Panc1 (cell line): ENCODE measurements at regions not wholly inside any gene's neighbourhood (a gene's known extent, or its start where the extent isn't known, plus 50 kb on each side); places are given as distances from the start of the nearest gene placed in this dataset.

Experiments used
- ATAC-seq: fragments of 200-7000 bp; cut with Tn5 transposase; 2 replicates; pipeline ENCODE4 v1.9.1; 2020; ENCODE audit warnings: mild to moderate bottlenecking, moderate library complexity
- BruUV-seq: library from RNA; stranded (reverse); fragments of 400-500 nt; replicated peaks from 2 replicates; lab custom pipeline; 2021; lab: Mats Ljungman, UMichigan
- CTCF ChIA-PET: fragments of 300-600 bp; sonication (Branson Sonifier 250); formaldehyde crosslinking; loops from one replicate; lab custom pipeline; 2022; ENCODE audit warnings: antibody characterized with exemption; lab: Charles Lee
- POLR2A ChIA-PET: fragments of 300-600 bp; sonication (Branson Sonifier 250); formaldehyde crosslinking; loops from one replicate; lab custom pipeline; 2022; ENCODE audit warnings: antibody characterized with exemption; lab: Charles Lee
- DNase-seq: peaks from one replicate; pipeline ENCODE4 v3.0.0-alpha.2; 2010; ENCODE audit warnings: low read depth, low spot score
- H3K27ac ChIP-seq: 2 replicates; pipeline ENCODE4 v1.5.1; 2011; ENCODE audit warnings: mild to moderate bottlenecking, low read length, inconsistent platforms
- H3K27me3 ChIP-seq: fragments of 200-500 bp; sonication (Bioruptor generic); 2 replicates; pipeline ENCODE4 v1.6.0; 2014; ENCODE audit warnings: low read length, inconsistent platforms; ENCODE audit not compliant: control insufficient read depth, insufficient read depth
- H3K36me3 ChIP-seq: fragments of 200-500 bp; sonication (Bioruptor generic); 2 replicates; pipeline ENCODE4 v1.5.1; 2014; ENCODE audit warnings: inconsistent platforms, mild to moderate bottlenecking, low read length, moderate library complexity; ENCODE audit not compliant: control insufficient read depth, insufficient read depth
- H3K4me1 ChIP-seq: 2 replicates; pipeline ENCODE4 v1.5.1; 2011; ENCODE audit warnings: inconsistent platforms, mild to moderate bottlenecking, low read length, moderate library complexity; ENCODE audit not compliant: control insufficient read depth, insufficient read depth
- H3K4me3 ChIP-seq, 2 experiments: 2 replicates each; pipeline ENCODE4 v1.5.1; 2011 to 2012; ENCODE audit warnings: low read depth in 2 of 2, low read length in 2 of 2, mild to moderate bottlenecking in 2 of 2, inconsistent platforms in 1 of 2, moderate library complexity in 1 of 2
- H3K9me3 ChIP-seq: fragments of 200-500 bp; sonication (Bioruptor generic); 2 replicates; pipeline ENCODE4 v1.5.1; 2014; ENCODE audit warnings: low read depth, mild to moderate bottlenecking, inconsistent platforms, low read length, moderate library complexity; ENCODE audit not compliant: control insufficient read depth, insufficient read depth
- CTCF ChIP-seq: fragments of 450-650 bp; IDR thresholded peaks from 2 replicates; pipeline ENCODE4 v1.5.1; 2017; ENCODE audit warnings: mild to moderate bottlenecking
- POLR2AphosphoS5 ChIP-seq: IDR thresholded peaks from 2 replicates; pipeline ENCODE4 v1.6.1; 2012; ENCODE audit warnings: mild to moderate bottlenecking, low read depth, low read length, moderate library complexity
- REST ChIP-seq, 2 experiments: IDR thresholded peaks; 2 replicates each; pipeline ENCODE4 v1.6.1; 2011 to 2012; ENCODE audit warnings: low read depth in 2 of 2, control low read depth in 1 of 2, low read length in 1 of 2, mild to moderate bottlenecking in 1 of 2, moderate library complexity in 1 of 2; ENCODE audit not compliant: insufficient read depth in 1 of 2
- SIN3A ChIP-seq: IDR thresholded peaks from 2 replicates; pipeline ENCODE4 v1.6.1; 2012; ENCODE audit warnings: low read depth, mild to moderate bottlenecking, low read length, moderate library complexity, borderline replicate concordance; ENCODE audit not compliant: insufficient read depth
- TCF7L2 ChIP-seq: IDR thresholded peaks from 2 replicates; pipeline ENCODE4 v1.6.1; 2011; ENCODE audit warnings: mild to moderate bottlenecking, low read depth, low read length, inconsistent platforms
- in situ Hi-C: cut with HindIII; loops from 2 replicates; pipeline ENCODE4 v1.10.0; 2016; ENCODE audit warnings: low sequenced_read_pairs, low pct_unique_long_range_greater_than_20kb
- intact Hi-C: fragments of 100-400 bp; cut with micrococcal nuclease; formaldehyde crosslinking; loops from one replicate; pipeline ENCODE4 v1.10.0; 2022; ENCODE audit not compliant: unreplicated experiment

- Histone ChIP-seq H3K4me3 (no peak overlapping the region), H3K9me3 (no peaks in the 10 kb centered on the region), H3K36me3 (no peaks in the 10 kb centered on the region), H3K27ac (no peak overlapping the region), H3K27me3 (no peaks in the 10 kb centered on the region), H3K4me1 (no peaks in the 10 kb centered on the region)
- TF ChIP-seq CTCF: no peak
- no peak for TF ChIP-seq REST (IDR thresholded peaks at IDR 0.05; ENCODE audit: insufficient read depth in 1 of 2, low read depth in 2 of 2, low read length in 1 of 2)
- TF ChIP-seq POLR2AphosphoS5: no peak
- TF ChIP-seq TCF7L2: no peak
- no peak for TF ChIP-seq SIN3A
- in situ Hi-C loops: no loop called here
- ATAC-seq (no peak), DNase-seq (no peak)
- intact Hi-C loops: no loop called here
- CTCF ChIA-PET: no interaction called here
- BruUV-seq: no TSS peak
- POLR2A ChIA-PET: no interaction called here
Observed at GRCh38 chr7:93004906-93005305, 112.9 kb downstream of the SAMD9 start.

GRCh38 chr7:92997719-92998118, 120.1 kb downstream of the SAMD9 start:
- no peaks in the 10 kb centered on the region for H3K9me3 ChIP-seq
- ChIA-PET CTCF (no interaction called here), POLR2A (interaction anchor here (1.1 kb wide), 1 partner anchor 30 kb away, joined by 3 read pairs; no protein-coding TSS in a partner anchor)
- H3K27ac ChIP-seq: no peak overlapping the region
- DNase-seq: no peak
- ATAC-seq: no peak
- H3K36me3 ChIP-seq: no peaks in the 10 kb centered on the region
- intact Hi-C loops: no loop called here
- TF ChIP-seq POLR2AphosphoS5: no peak
- no peak for TF ChIP-seq TCF7L2
- no peak for TF ChIP-seq SIN3A
- TF ChIP-seq REST (IDR thresholded peaks at IDR 0.05; ENCODE audit: insufficient read depth in 1 of 2, low read depth in 2 of 2, low read length in 1 of 2): no peak
- no peak for TF ChIP-seq CTCF
- H3K4me3 ChIP-seq: no peak overlapping the region
- H3K27me3 ChIP-seq: no peaks in the 10 kb centered on the region
- in situ Hi-C loops: no loop called here
- no TSS peak for BruUV-seq
- H3K4me1 ChIP-seq: no peaks in the 10 kb centered on the region
